COR-L47 (cell line): ENCODE measurements at regions not wholly inside any gene's neighbourhood (a gene's known extent, or its start where the extent isn't known, plus 50 kb on each side); places are given as distances from the start of the nearest gene placed in this dataset.

Experiments
- DNase-seq: peaks from one replicate; lab custom pipeline; 2025; lab: John Stamatoyannopoulos, UW

- DNase-seq = no peak
Measured at GRCh38 chr4:140213116-140213515, 59.1 kb upstream of the MAML3 start.

GRCh38 chr4:140212646-140213045 is 58.7 kb upstream of the MAML3 start:
- DNase-seq = no peak

GRCh38 chr4:140212194-140212593 is 58.2 kb upstream of the MAML3 start:
- no peak for DNase-seq

GRCh38 chr4:140211693-140212092 is 57.7 kb upstream of the MAML3 start:
- no peak for DNase-seq

- no peak for DNase-seq
Measured at GRCh38 chr4:140211161-140211560, 57.2 kb upstream of the MAML3 start.

GRCh38 chr4:140208921-140209320 is 54.9 kb upstream of the MAML3 start:
- DNase-seq = no peak
